ENCODE measurements at regions not wholly inside any gene's neighbourhood (a gene's known extent, or its start where the extent isn't known, plus 50 kb on each side); places are given as distances from the start of the nearest gene placed in this dataset.

DNA sequence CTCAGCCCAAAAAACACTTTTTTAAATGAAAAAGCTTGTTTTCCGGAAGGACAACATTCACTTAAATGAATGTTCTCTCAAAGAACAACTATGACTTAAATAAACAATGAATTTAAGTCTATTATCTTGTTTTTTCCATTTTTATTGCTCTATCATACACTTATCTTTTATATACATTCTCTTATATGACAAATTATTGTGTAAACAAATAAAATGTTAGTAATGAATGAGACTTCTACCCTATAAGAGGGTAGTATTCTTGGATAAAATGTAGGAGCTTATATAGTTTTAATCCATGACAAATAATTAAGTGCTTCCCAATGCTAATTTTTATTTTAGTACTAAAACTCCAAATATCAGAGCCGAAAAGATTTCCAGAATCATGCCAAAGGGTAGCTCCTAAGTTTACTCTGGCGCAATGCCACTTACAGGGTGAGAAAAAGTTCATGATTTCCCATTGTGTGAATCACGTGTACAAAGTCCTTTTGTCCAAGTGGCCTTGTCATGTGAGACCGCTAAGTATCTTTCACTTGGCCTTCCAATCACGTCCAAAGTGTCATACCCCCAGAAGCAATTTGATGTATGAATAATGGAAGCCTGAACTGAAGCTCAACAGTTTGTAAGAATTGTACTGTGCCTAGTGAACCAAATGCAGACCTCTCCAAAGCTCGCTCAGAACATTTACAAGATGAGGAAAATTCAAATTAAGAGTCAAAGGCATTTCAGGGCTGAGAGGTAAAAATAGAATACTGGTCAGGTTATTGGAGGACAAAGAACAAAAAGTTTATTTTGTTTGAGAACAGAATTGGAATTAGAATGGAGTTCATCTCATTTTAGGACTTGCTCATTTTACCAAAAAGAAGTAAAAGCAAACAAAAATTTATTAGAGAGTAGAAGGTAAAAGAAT lies 56.6 kb upstream of the C1orf21 start:
- TF ChIP-seq POLR2A (IDR thresholded peaks at IDR 0.05; ENCODE audit: low read length), result no peak
- TF ChIP-seq GATA1 (IDR thresholded peaks at IDR 0.05; ENCODE audit: low read depth, low read length), result no peak
